ENCODE measurements at regions not wholly inside any gene's neighbourhood (a gene's known extent, or its start where the extent isn't known, plus 50 kb on each side); places are given as distances from the start of the nearest gene placed in this dataset.

DNA sequence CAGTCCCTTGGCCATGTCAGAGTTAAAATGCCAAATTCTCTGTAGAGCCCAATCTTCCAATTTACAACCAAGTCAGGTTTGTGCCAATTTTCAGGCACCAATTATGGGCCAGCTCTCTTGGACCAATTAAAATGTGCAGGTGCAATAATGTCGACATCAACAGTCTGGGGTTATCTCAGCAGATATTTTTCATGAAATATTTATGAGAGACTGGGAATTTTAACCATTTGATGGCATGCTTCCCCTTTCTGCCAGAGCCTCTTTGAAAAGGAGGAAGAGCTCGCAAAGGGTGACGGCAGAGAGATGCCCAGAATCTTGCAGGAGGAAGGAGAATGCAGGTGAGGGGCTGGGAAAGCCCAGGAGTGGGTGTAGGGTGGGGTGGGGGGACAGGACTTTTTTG is 100.8 kb upstream of the SYT13 start:
- TF ChIP-seq, protein P1, sequence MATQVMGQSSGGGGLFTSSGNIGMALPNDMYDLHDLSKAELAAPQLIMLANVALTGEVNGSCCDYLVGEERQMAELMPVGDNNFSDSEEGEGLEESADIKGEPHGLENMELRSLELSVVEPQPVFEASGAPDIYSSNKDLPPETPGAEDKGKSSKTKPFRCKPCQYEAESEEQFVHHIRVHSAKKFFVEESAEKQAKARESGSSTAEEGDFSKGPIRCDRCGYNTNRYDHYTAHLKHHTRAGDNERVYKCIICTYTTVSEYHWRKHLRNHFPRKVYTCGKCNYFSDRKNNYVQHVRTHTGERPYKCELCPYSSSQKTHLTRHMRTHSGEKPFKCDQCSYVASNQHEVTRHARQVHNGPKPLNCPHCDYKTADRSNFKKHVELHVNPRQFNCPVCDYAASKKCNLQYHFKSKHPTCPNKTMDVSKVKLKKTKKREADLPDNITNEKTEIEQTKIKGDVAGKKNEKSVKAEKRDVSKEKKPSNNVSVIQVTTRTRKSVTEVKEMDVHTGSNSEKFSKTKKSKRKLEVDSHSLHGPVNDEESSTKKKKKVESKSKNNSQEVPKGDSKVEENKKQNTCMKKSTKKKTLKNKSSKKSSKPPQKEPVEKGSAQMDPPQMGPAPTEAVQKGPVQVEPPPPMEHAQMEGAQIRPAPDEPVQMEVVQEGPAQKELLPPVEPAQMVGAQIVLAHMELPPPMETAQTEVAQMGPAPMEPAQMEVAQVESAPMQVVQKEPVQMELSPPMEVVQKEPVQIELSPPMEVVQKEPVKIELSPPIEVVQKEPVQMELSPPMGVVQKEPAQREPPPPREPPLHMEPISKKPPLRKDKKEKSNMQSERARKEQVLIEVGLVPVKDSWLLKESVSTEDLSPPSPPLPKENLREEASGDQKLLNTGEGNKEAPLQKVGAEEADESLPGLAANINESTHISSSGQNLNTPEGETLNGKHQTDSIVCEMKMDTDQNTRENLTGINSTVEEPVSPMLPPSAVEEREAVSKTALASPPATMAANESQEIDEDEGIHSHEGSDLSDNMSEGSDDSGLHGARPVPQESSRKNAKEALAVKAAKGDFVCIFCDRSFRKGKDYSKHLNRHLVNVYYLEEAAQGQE (IDR thresholded peaks at IDR 0.05; ENCODE audit: borderline replicate concordance in 1 of 2, low read depth in 1 of 2, low read length in 2 of 2): no peak
- TF ChIP-seq ZNF503 (CRISPR knock-in tag; IDR thresholded peaks at IDR 0.05) (no peak), YEATS2 (CRISPR knock-in tag; IDR thresholded peaks at IDR 0.05; ENCODE audit: borderline replicate concordance) (no peak), RFX5 (IDR thresholded peaks at IDR 0.05; ENCODE audit: low read depth, low read length) (no peak), FOXM1 (CRISPR knock-in tag; IDR thresholded peaks at IDR 0.05) (no peak), POLR2A (IDR thresholded peaks at IDR 0.05; ENCODE audit: insufficient read depth in 1 of 2, low read depth in 2 of 2, low read length in 2 of 2) (no peak), NFKB2 (CRISPR knock-in tag; IDR thresholded peaks at IDR 0.05; ENCODE audit: borderline replicate concordance) (no peak), CTCF (CRISPR knock-in tag; IDR thresholded peaks at IDR 0.05) (no peak)
- TF ChIP-seq, protein P2, sequence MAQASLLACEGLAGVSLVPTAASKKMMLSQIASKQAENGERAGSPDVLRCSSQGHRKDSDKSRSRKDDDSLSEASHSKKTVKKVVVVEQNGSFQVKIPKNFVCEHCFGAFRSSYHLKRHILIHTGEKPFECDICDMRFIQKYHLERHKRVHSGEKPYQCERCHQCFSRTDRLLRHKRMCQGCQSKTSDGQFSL (CRISPR knock-in tag; IDR thresholded peaks at IDR 0.05): no peak
- TF ChIP-seq, protein P3, sequence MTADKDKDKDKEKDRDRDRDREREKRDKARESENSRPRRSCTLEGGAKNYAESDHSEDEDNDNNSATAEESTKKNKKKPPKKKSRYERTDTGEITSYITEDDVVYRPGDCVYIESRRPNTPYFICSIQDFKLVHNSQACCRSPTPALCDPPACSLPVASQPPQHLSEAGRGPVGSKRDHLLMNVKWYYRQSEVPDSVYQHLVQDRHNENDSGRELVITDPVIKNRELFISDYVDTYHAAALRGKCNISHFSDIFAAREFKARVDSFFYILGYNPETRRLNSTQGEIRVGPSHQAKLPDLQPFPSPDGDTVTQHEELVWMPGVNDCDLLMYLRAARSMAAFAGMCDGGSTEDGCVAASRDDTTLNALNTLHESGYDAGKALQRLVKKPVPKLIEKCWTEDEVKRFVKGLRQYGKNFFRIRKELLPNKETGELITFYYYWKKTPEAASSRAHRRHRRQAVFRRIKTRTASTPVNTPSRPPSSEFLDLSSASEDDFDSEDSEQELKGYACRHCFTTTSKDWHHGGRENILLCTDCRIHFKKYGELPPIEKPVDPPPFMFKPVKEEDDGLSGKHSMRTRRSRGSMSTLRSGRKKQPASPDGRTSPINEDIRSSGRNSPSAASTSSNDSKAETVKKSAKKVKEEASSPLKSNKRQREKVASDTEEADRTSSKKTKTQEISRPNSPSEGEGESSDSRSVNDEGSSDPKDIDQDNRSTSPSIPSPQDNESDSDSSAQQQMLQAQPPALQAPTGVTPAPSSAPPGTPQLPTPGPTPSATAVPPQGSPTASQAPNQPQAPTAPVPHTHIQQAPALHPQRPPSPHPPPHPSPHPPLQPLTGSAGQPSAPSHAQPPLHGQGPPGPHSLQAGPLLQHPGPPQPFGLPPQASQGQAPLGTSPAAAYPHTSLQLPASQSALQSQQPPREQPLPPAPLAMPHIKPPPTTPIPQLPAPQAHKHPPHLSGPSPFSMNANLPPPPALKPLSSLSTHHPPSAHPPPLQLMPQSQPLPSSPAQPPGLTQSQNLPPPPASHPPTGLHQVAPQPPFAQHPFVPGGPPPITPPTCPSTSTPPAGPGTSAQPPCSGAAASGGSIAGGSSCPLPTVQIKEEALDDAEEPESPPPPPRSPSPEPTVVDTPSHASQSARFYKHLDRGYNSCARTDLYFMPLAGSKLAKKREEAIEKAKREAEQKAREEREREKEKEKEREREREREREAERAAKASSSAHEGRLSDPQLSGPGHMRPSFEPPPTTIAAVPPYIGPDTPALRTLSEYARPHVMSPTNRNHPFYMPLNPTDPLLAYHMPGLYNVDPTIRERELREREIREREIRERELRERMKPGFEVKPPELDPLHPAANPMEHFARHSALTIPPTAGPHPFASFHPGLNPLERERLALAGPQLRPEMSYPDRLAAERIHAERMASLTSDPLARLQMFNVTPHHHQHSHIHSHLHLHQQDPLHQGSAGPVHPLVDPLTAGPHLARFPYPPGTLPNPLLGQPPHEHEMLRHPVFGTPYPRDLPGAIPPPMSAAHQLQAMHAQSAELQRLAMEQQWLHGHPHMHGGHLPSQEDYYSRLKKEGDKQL (CRISPR knock-in tag; IDR thresholded peaks at IDR 0.05; ENCODE audit: low read depth): no peak
- TF ChIP-seq, protein P4, sequence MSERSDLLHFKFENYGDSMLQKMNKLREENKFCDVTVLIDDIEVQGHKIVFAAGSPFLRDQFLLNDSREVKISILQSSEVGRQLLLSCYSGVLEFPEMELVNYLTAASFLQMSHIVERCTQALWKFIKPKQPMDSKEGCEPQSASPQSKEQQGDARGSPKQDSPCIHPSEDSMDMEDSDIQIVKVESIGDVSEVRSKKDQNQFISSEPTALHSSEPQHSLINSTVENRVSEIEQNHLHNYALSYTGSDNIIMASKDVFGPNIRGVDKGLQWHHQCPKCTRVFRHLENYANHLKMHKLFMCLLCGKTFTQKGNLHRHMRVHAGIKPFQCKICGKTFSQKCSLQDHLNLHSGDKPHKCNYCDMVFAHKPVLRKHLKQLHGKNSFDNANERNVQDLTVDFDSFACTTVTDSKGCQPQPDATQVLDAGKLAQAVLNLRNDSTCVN (CRISPR knock-in tag; IDR thresholded peaks at IDR 0.05; ENCODE audit: borderline replicate concordance): no peak
- TF ChIP-seq, protein P5, sequence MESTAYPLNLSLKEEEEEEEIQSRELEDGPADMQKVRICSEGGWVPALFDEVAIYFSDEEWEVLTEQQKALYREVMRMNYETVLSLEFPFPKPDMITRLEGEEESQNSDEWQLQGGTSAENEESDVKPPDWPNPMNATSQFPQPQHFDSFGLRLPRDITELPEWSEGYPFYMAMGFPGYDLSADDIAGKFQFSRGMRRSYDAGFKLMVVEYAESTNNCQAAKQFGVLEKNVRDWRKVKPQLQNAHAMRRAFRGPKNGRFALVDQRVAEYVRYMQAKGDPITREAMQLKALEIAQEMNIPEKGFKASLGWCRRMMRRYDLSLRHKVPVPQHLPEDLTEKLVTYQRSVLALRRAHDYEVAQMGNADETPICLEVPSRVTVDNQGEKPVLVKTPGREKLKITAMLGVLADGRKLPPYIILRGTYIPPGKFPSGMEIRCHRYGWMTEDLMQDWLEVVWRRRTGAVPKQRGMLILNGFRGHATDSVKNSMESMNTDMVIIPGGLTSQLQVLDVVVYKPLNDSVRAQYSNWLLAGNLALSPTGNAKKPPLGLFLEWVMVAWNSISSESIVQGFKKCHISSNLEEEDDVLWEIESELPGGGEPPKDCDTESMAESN (CRISPR knock-in tag; conservative IDR thresholded peaks at IDR 0.05): no peak
